ENCODE measurements at regions not wholly inside any gene's neighbourhood (a gene's known extent, or its start where the extent isn't known, plus 50 kb on each side); places are given as distances from the start of the nearest gene placed in this dataset.
A peak's percentile ranks its signal among the peaks of the same experiment; 100 is the strongest.

- no peak overlapping the region for H3K9ac ChIP-seq (ENCODE audit: low read length in 3 of 3)
- TF ChIP-seq CTCF (IDR thresholded peaks at IDR 0.05; ENCODE audit: borderline replicate concordance, extremely low read depth, insufficient read depth): peak; percentile 21
- intact Hi-C loops (cut with DNase I): no loop called here
- H3K27ac ChIP-seq (ENCODE audit: low read depth in 2 of 2, low read length in 2 of 2): no peak overlapping the region
- H3K9me3 ChIP-seq (ENCODE audit: control insufficient read depth in 2 of 3, insufficient read depth in 1 of 3, low read length in 3 of 3): no peaks in the 10 kb centered on the region
- FAIRE-seq (no peak), DNase-seq (peak in 2 of 5 donors; percentile 27 to 39)
- H3K27me3 ChIP-seq (ENCODE audit: control insufficient read depth, insufficient read depth, low read length): no peaks in the 10 kb centered on the region
- no peaks in the 10 kb centered on the region for H3K36me3 ChIP-seq (ENCODE audit: control insufficient read depth in 2 of 3, insufficient read depth in 3 of 3, low read length in 3 of 3)
- H3K4me3 ChIP-seq (ENCODE audit: low read length in 3 of 3): no peak overlapping the region
- H3K4me1 ChIP-seq (ENCODE audit: control insufficient read depth in 2 of 3, insufficient read depth in 2 of 3, low read depth in 1 of 3, low read length in 3 of 3): no peaks in the 10 kb centered on the region
Observed at GRCh38 chr4:120977435-120977997, 55.0 kb upstream of the PRDM5 start.

GRCh38 chr4:120973207-120973606 lies 50.7 kb upstream of the PRDM5 start:
- H3K4me3 ChIP-seq (ENCODE audit: low read length in 3 of 3): no peak overlapping the region
- intact Hi-C loops (cut with DNase I): no loop called here
- DNase-seq: no peak
- no peaks in the 10 kb centered on the region for H3K9me3 ChIP-seq (ENCODE audit: control insufficient read depth in 2 of 3, insufficient read depth in 1 of 3, low read length in 3 of 3)
- no peak overlapping the region for H3K27ac ChIP-seq (ENCODE audit: low read depth in 2 of 2, low read length in 2 of 2)
- no peak overlapping the region for H3K9ac ChIP-seq (ENCODE audit: low read length in 3 of 3)
- FAIRE-seq: no peak
- H3K4me1 ChIP-seq (ENCODE audit: control insufficient read depth in 2 of 3, insufficient read depth in 2 of 3, low read depth in 1 of 3, low read length in 3 of 3): no peaks in the 10 kb centered on the region
- no peaks in the 10 kb centered on the region for H3K27me3 ChIP-seq (ENCODE audit: control insufficient read depth, insufficient read depth, low read length)
- H3K36me3 ChIP-seq (ENCODE audit: control insufficient read depth in 2 of 3, insufficient read depth in 3 of 3, low read length in 3 of 3): no peaks in the 10 kb centered on the region
- no peak for TF ChIP-seq CTCF (IDR thresholded peaks at IDR 0.05; ENCODE audit: borderline replicate concordance, extremely low read depth, insufficient read depth)
